A549 (cell line): ENCODE measurements at regions not wholly inside any gene's neighbourhood (a gene's known extent, or its start where the extent isn't known, plus 50 kb on each side); places are given as distances from the start of the nearest gene placed in this dataset.

Source experiments
- ATAC-seq, 2 experiments: fragments of 200-7000 bp in 1 of 2; fragments of >200 bp in 1 of 2; cut with Nextera tagmentation in 1 of 2; cut with Tn5 transposase in 1 of 2; 3 replicates each; pipeline versions ENCODE4 v1.8.0 to v1.9.1; 2018 to 2020; ENCODE audit warnings: mild to moderate bottlenecking in 1 of 2, moderate library complexity in 1 of 2
- CTCF ChIA-PET: fragments of 300-600 bp; sonication (Branson Sonifier 250); formaldehyde crosslinking; extraction: SDS; loops from one replicate; lab custom pipeline; 2021; ENCODE audit warnings: antibody characterized with exemption, inconsistent platforms; lab: Yijun Ruan, JAX
- POLR2A ChIA-PET: fragments of 350-600 bp; formaldehyde crosslinking; extraction: SDS; loops from one replicate; lab custom pipeline; 2021; ENCODE audit warnings: antibody characterized with exemption, inconsistent platforms; lab: Yijun Ruan, JAX
- DNase-seq, 2 experiments: peaks; one replicate each; pipeline versions ENCODE4 v3.0.0 to v3.0.0-alpha.2; 2011 to 2016; ENCODE audit warnings: low read depth in 1 of 2, low spot score in 1 of 2
- FAIRE-seq: peaks from 2 replicates; lab custom pipeline; 2011; peaks lifted over from hg19 to GRCh38; lab: Jason Lieb, UNC
- H3K27ac ChIP-seq, 2 experiments: fragments of >200 bp; sonication (Bioruptor Twin); formaldehyde crosslinking; 3 replicates each; pipeline ENCODE4 v1.5.1; 2016 to 2017
- H3K4me1 ChIP-seq: fragments of >200 bp; sonication (Bioruptor Twin); formaldehyde crosslinking; 3 replicates; pipeline ENCODE4 v1.6.1; 2016
- H3K4me2 ChIP-seq: fragments of >200 bp; sonication (Bioruptor Twin); formaldehyde crosslinking; 3 replicates; pipeline ENCODE4 v1.6.1; 2016
- H3K4me3 ChIP-seq: fragments of >200 bp; sonication (Bioruptor Twin); formaldehyde crosslinking; 3 replicates; pipeline ENCODE4 v1.5.1; 2016
- H3K9me3 ChIP-seq: fragments of >200 bp; sonication (Bioruptor Twin); formaldehyde crosslinking; 3 replicates; pipeline ENCODE4 v1.6.1; 2016
- BHLHE40 ChIP-seq: IDR thresholded peaks from 2 replicates; pipeline ENCODE4 v1.6.1; 2012; ENCODE audit warnings: low read depth, low read length, inconsistent platforms
- CBX8 ChIP-seq: fragments of 200-600 bp; sonication (generic); IDR thresholded peaks from 2 replicates; pipeline ENCODE4 v1.6.1; 2016
- CHD2 ChIP-seq: fragments of 150-350 bp; IDR thresholded peaks from 2 replicates; pipeline ENCODE4 v1.6.1; 2014; ENCODE audit warnings: low read length; ENCODE audit not compliant: partially characterized antibody
- CHD4 ChIP-seq: fragments of 200-600 bp; sonication (generic); IDR thresholded peaks from 2 replicates; pipeline ENCODE4 v1.6.1; 2016; ENCODE audit warnings: antibody characterized with exemption, mild to moderate bottlenecking, borderline replicate concordance
- CTCF ChIP-seq: fragments of >200 bp; sonication (Bioruptor Twin); formaldehyde crosslinking; IDR thresholded peaks from 3 replicates; pipeline ENCODE4 v1.5.1; 2016
- EHMT2 ChIP-seq: fragments of 200-600 bp; sonication (generic); IDR thresholded peaks from 2 replicates; pipeline ENCODE4 v1.6.1; 2016; ENCODE audit warnings: antibody characterized with exemption, low read depth, mild to moderate bottlenecking, moderate library complexity
- EP300 ChIP-seq, 2 experiments: fragments of >200 bp; sonication (Bioruptor Twin); formaldehyde crosslinking; IDR thresholded peaks; 2 replicates in 1 of 2; 3 replicates in 1 of 2; pipeline ENCODE4 v1.6.1; 2016 to 2017
- HES2 ChIP-seq: fragments of >200 bp; sonication (Bioruptor Twin); formaldehyde crosslinking; IDR thresholded peaks from 2 replicates; pipeline ENCODE4 v1.6.1; 2016
- HEYL ChIP-seq: fragments of 250-450 bp; sonication (Bioruptor Pico); IDR thresholded peaks from 2 replicates; pipeline ENCODE4 v1.8.0; 2021; ENCODE audit warnings: mild to moderate bottlenecking, moderate library complexity
- HOXA7 ChIP-seq: fragments of 250-450 bp; sonication (Bioruptor Pico); IDR thresholded peaks from 2 replicates; pipeline ENCODE4 v1.5.0; 2020; ENCODE audit warnings: mild to moderate bottlenecking, moderate library complexity
- HOXB13 ChIP-seq: fragments of 250-450 bp; sonication (Bioruptor Pico); IDR thresholded peaks from 2 replicates; pipeline ENCODE4 v1.5.0; 2020; ENCODE audit warnings: low read depth, mild to moderate bottlenecking, moderate library complexity
- HOXB5 ChIP-seq: fragments of 250-450 bp; sonication (Bioruptor Pico); IDR thresholded peaks from 2 replicates; pipeline ENCODE4 v1.5.0; 2020; ENCODE audit warnings: mild to moderate bottlenecking, moderate library complexity
- JUN ChIP-seq, 2 experiments: fragments of >200 bp; sonication (Bioruptor Twin); formaldehyde crosslinking; IDR thresholded peaks; 2 replicates in 1 of 2; 3 replicates in 1 of 2; pipeline ENCODE4 v1.6.1; 2016 to 2017
- JUNB ChIP-seq: fragments of >200 bp; sonication (Bioruptor Twin); formaldehyde crosslinking; IDR thresholded peaks from 2 replicates; pipeline ENCODE4 v1.6.1; 2016
- KDM1A ChIP-seq: fragments of 200-600 bp; sonication (generic); IDR thresholded peaks from 2 replicates; pipeline ENCODE4 v1.6.1; 2016; ENCODE audit warnings: low read depth, mild to moderate bottlenecking
- MAX ChIP-seq: IDR thresholded peaks from 2 replicates; pipeline ENCODE4 v1.6.1; 2012
- MAZ ChIP-seq: fragments of 150-350 bp; IDR thresholded peaks from 2 replicates; pipeline ENCODE4 v1.6.1; 2014; ENCODE audit warnings: antibody characterized with exemption, low read depth, low read length, borderline replicate concordance
- NFE2L2 ChIP-seq: fragments of 150-350 bp; conservative IDR thresholded peaks from 2 replicates; pipeline ENCODE4 v1.6.1; 2014; ENCODE audit warnings: low read length
- POLR2A ChIP-seq: IDR thresholded peaks from 2 replicates; pipeline ENCODE4 v1.6.1; 2012; ENCODE audit warnings: mild to moderate bottlenecking, low read length
- POLR2AphosphoS2 ChIP-seq: conservative IDR thresholded peaks from 2 replicates; pipeline ENCODE4 v1.6.1; 2012; ENCODE audit warnings: low read length, improper control_type of control experiment, inconsistent platforms
- RAD21 ChIP-seq, 2 experiments: fragments of >200 bp in 1 of 2; sonication (Bioruptor Twin) in 1 of 2; formaldehyde crosslinking in 1 of 2; IDR thresholded peaks in 1 of 2; conservative IDR thresholded peaks in 1 of 2; 2 replicates in 1 of 2; 3 replicates in 1 of 2; pipeline ENCODE4 v1.6.1; 2012 to 2018; ENCODE audit warnings: inconsistent platforms in 1 of 2
- RNF2 ChIP-seq: fragments of 200-600 bp; sonication (generic); IDR thresholded peaks from 2 replicates; pipeline ENCODE4 v1.6.1; 2016; ENCODE audit warnings: low read depth, mild to moderate bottlenecking, antibody characterized with exemption, moderate library complexity, borderline replicate concordance
- TFCP2L1 ChIP-seq: fragments of 250-450 bp; sonication (Bioruptor Pico); IDR thresholded peaks from 2 replicates; pipeline ENCODE4 v1.5.0; 2021; ENCODE audit warnings: mild to moderate bottlenecking
- USF2 ChIP-seq: fragments of 450-650 bp; IDR thresholded peaks from 2 replicates; pipeline ENCODE4 v1.6.1; 2014; ENCODE audit warnings: antibody characterized with exemption
- WGBS: methylation state at CpG from one replicate; pipeline ENCODE4 v1.1.6; 2017; ENCODE audit errors: missing lambda C conversion rate; 5-methylcytosine and 5-hydroxymethylcytosine counted together

- no peak for TF ChIP-seq RNF2
- TF ChIP-seq NFE2L2, result no peak
- no peak for TF ChIP-seq POLR2AphosphoS2
- TF ChIP-seq EP300 (IDR thresholded peaks at IDR 0.05), result no peak
- no peak for TF ChIP-seq EHMT2
- TF ChIP-seq BHLHE40, result no peak
- no peak for TF ChIP-seq POLR2A
- no peak for TF ChIP-seq HOXB13 (CRISPR knock-in tag)
- no peak for TF ChIP-seq CHD2
- no peak for TF ChIP-seq JUN (IDR thresholded peaks at IDR 0.05)
- TF ChIP-seq RAD21 (conservative IDR thresholded peaks at IDR 0.05 in 1 of 2, IDR thresholded peaks at IDR 0.05 in 1 of 2), result no peak
- no peak for TF ChIP-seq JUNB
- Histone ChIP-seq H3K9me3 (no peaks in the 10 kb centered on the region), H3K4me1 (peaks cover 18% of the 10 kb centered on the region), H3K4me2 (no peak overlapping the region), H3K4me3 (no peak overlapping the region), H3K27ac (no peak overlapping the region)
- no peak for ATAC-seq
- ChIA-PET CTCF (interaction anchor here (1.5 kb wide), 1 partner anchor 10 kb away, joined by 4 read pairs; no protein-coding TSS in a partner anchor), POLR2A (no interaction called here)
- no peak for DNase-seq
- no peak for FAIRE-seq
These were observed 116.9 kb downstream of the DUSP10 start for GRCh38 chr1:221625026-221625425.

GRCh38 chr1:221626041-221626440, 115.8 kb downstream of the DUSP10 start:
- FAIRE-seq (no peak), DNase-seq (no peak), ATAC-seq (no peak)
- no peak for TF ChIP-seq HEYL
- TF ChIP-seq HOXA7 (CRISPR knock-in tag), result no peak
- TF ChIP-seq HES2, result no peak
- no peak for TF ChIP-seq CBX8
- no peak for TF ChIP-seq KDM1A
- no peak for TF ChIP-seq MAX
- no peak for TF ChIP-seq MAZ
- no peak for TF ChIP-seq HOXB5
- H3K9me3 ChIP-seq, result no peaks in the 10 kb centered on the region
- POLR2A ChIA-PET, result no interaction called here
- WGBS, result 88% methylated on average over 1 of the region's 1 CpG
- CTCF ChIA-PET, result interaction anchor here (0.8 to 1.5 kb wide), 2 partner anchors 9 to 739 kb away, joined by 3 to 4 read pairs; no protein-coding TSS in a partner anchor
- H3K4me1 ChIP-seq, result peaks cover 8% of the 10 kb centered on the region
- H3K4me3 ChIP-seq, result no peak overlapping the region
- H3K27ac ChIP-seq, result no peak overlapping the region
- H3K4me2 ChIP-seq, result no peak overlapping the region

GRCh38 chr1:221630236-221630635, 111.7 kb downstream of the DUSP10 start:
- CTCF ChIA-PET, result no interaction called here
- Histone ChIP-seq H3K4me2 (no peak overlapping the region), H3K27ac (no peak overlapping the region), H3K9me3 (no peaks in the 10 kb centered on the region), H3K4me1 (no peaks in the 10 kb centered on the region), H3K4me3 (no peak overlapping the region)
- DNase-seq, result no peak
- TF ChIP-seq EHMT2 (no peak), EP300 (IDR thresholded peaks at IDR 0.05) (no peak), TFCP2L1 (no peak), HOXB5 (no peak), CHD2 (no peak), USF2 (no peak), CHD4 (no peak), CTCF (no peak)
- POLR2A ChIA-PET, result no interaction called here
- no peak for ATAC-seq
- FAIRE-seq, result no peak
